ENCODE measurements at regions not wholly inside any gene's neighbourhood (a gene's known extent, or its start where the extent isn't known, plus 50 kb on each side); places are given as distances from the start of the nearest gene placed in this dataset.
"Not testable (repeated sequence)": the region's sequence is repeated elsewhere in the genome, so short reads cannot be mapped to it uniquely, and the experiment has no call there.

DNA sequence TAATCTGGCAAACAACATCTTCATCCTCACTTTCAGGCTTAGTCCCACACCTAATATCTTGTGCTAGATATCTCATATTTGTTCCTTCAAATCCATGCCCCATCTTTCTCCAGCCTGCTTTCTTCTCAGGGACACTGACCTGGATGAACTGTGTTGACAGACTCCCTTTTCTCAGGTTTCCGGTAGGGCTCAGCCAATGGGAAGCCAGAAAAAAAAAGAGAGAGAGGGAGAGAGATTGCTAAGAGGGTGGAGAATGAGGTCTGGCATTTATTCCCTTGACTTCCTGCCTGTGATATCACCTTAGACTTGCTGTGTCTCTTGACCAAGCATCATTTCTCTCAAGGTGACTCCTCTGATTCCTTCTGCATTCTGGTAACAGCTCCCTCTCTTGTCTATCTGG, 145.6 kb upstream of the ABI3BP start:
- no peak for DNase-seq (ENCODE audit: low spot score)

DNA sequence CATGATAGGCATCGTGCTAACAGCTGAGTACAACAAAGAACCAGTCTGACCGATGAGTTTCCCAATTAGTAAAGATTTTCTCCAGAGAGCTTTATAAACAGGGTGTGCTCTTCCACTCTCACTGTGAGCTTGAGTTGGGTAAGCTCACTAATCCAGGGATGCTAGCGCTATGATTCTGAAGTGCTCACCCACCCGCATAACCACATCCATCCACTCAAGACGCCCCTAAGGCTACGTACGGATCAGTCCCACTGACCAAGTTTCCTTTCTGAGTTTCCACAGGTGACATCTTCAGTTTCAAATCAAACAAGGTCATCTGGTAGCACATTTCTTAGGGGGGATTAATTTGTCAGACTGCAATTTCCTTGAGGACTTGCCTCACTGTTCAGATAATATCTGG, 141.1 kb upstream of the ABI3BP start:
- DNase-seq (ENCODE audit: low spot score), result no peak

DNA sequence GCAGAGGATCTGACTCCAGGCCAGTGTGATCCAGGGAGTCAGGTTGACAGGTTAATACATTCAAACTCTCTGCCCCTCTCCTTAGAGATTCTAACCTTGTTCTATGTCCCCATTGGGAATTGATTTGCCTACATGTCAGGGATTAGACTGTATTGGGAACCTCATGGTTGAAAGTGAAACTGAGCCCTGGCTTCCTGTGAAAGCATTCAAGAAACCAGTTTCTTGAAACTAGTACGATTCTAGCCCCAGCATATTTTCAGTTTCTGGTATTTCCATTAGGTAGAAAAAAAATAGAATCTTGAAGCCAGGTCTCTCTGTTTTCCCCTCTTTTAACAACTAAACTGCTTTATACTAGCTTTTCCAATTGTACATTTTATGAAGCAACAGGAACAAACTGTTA, 140.4 kb upstream of the ABI3BP start:
- DNase-seq (ENCODE audit: low spot score), result no peak

DNA sequence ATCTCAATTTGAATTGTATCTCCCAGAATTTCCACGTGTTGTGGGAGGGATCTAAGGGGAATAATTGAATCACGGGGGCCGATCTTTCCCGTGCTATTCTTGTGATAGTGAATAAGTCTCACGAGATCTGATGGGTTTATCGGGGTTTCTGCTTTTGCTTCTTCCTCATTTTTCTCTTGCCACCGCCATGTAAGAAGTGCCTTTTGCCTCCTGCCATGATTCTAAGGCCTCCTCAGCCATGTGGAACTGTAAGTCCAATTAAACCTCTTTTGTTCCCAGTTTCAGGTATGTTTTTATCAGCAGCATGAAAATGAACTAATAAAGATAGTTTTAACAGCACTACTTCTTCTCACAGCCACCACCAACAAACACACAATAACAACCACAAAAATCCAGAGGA, 140.0 kb upstream of the ABI3BP start:
- DNase-seq (ENCODE audit: low spot score), result not testable (repeated sequence)

DNA sequence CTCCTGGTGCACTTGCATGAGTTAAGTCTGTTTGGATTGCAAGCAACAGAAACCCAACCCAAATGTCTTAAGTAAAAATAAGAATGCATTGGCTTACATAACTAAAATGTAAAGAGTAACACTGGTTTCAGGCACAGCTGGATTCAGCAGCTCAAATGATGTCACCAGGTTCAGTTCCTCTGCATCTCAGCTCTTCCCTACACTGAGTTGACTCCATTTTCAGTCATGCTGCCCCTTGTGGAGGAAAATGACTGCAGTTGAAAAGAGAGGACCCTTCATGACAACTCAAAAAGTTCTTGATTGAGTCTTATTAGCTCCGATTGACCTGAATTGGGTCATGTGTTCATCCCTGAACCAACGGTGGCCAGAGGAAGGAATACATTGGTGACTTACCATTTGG, 138.5 kb upstream of the ABI3BP start:
- no peak for DNase-seq (ENCODE audit: low spot score)

DNA sequence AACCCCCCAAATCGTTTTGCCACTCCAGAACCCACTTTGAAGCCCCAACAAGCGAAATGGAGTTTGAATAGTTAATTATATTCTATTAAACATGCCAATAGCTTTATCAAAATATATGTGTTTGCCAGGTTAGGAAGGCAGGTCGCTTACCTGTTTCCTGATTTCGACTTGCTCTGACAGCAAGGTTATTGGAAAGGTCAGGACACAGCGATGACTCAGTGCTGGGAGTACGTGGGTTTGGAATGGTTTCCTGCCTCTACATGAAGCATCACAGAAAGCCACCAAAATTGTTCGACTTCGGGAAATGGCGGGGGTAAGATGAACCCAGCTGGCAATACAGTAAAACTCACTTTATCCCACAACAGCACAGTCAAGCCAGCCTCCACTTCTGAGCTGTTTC, 135.6 kb upstream of the ABI3BP start:
- DNase-seq (ENCODE audit: low spot score), result no peak

DNA sequence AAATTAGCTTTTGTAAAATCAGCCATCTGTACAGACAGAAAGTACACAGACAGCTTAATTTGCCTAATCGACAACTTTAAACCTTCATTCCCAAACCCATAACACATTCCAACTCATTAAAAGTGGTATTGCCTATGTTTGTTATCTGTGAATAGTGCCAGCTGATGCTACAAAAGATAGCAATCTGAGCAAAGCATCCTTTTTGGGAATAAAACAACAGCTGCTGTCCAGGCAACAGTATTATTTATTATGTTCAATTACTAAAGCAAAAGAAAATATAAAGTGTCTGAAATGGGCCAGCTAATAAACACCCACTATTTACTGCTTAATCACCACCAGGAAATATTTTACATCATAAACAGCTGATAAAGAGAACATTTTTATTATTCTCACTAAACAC, 134.8 kb upstream of the ABI3BP start:
- no peak for DNase-seq (ENCODE audit: low spot score)

DNA sequence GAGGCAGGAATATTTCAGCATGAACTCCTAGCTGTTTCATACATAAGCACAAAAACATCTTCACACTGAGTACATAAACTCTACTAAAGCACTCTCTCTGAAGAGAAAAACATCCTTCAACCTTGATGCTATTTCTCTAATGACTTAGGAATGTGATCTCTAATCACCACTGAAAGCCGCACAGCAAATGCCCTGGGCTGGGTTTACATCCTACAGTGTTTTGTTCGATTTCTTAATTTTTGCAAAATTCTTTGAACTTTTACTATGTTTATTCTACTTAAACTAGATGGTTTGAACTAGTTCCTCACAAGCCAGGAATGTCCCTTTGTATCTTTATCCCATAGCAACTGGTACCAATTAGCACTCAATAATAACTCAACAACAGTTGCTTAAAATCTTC, 130.9 kb upstream of the ABI3BP start:
- no peak for DNase-seq (ENCODE audit: low spot score)

DNA sequence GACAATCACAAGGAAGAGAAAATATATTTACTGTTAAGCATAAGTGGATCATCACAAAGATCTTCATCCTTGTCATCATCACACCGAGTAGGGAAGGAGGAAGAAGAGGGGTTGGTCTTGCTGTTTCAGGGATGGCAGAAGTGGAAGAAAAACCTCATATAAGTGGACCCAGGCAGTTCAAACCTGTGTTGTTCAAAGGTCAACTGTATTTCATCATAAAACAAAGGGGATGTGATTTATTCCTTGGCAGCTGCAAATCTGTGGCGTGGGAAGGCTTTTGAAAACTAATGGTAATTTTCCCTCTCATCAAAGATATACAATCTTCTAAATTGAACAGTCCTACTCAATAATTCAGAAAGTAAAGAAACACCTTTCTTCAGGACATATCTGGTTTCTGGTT, 129.9 kb upstream of the ABI3BP start:
- DNase-seq (ENCODE audit: low spot score), result no peak

DNA sequence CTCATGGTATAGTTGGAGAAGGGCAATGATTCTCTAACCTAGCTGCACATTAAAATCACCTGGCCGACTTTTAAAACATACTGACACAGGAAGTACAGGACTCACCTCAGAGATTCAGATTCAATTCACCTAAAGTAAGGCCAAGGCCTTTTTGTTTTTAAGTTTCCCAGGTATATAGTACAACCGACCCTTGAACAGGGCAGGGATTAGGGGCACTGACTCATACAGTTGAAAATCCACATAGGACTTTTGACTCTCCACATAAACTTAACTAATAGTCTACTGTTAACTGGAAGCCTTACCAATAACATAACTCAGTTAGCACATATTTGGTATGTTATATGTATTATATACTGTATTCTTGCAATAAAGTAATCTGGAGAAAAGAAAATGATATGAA, 129.5 kb upstream of the ABI3BP start:
- DNase-seq (ENCODE audit: low spot score), result no peak

DNA sequence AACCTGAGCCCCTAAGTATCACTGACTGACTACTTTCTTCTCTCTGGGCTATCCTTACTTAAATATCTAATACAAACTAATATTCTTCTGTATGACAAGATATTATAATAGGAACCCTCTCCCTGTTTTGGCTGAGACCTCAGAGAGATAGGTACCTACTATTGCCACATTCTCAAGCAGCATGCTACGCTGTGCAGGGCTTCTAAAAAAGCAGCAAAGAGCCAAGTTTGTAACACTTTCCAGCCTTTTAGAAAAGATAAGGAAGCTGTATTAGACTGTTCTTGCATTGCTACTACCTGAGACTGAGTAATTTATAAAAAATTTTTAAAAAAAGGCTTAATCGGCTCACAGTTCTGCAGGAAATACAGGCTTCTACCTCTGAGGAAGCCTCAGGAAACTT, 126.8 kb upstream of the ABI3BP start:
- no peak for DNase-seq (ENCODE audit: low spot score)

DNA sequence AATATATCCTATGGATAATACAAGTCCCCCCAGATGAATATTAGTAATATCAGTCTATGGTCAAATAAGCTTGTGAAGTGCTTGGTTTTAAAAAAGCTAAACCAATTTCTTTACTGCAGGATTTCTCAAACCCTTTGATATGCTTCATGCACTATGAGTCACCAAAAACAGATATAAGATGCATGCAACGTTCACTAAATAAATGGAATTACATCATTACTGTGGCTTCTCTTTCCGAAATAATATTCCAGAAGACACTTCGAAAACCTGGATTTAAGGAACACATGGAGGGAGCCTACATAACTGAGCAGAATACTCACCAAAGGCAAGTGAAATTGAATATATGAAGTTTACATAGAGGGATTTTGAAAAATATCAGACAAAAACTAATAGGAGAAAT, 126.3 kb upstream of the ABI3BP start:
- no peak for DNase-seq (ENCODE audit: low spot score)

DNA sequence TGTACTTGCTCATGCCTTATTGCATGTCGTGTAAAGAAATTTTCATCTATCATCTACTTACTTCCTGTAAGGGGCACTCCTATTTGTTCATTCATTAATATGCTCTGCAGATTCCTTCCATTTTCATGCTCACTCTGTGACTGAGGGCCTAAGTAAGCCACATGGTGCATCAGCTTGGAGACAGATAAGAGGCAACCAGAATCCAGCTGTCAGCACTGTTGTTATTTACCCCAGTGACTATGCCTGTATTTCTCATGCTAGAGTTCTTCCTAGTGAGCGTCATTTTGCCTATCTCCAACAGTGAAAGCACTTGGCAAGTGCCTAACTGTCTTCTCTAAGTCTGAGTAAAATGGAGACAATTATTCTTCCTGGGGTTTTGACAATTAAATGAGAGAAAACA, 124.8 kb upstream of the ABI3BP start:
- no peak for DNase-seq (ENCODE audit: low spot score)

DNA sequence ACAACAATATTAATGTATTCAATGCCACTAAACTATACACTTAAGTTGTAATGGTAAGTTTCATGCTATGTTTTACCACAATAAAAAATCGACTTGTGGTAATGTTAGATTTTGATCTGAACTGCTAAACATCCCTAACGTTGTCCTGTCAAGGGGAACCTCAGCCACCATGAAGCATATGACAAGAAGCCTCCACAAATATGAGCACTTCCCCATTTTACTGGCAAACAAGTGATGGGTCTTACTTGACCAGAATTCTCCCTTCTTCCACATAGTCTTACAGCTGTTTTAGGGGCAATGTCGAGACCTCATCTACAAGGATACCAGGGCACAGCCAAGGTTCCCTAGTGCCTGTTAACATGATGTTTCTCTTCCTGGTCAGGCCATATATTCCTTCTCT, 124.2 kb upstream of the ABI3BP start:
- no peak for DNase-seq (ENCODE audit: low spot score)

DNA sequence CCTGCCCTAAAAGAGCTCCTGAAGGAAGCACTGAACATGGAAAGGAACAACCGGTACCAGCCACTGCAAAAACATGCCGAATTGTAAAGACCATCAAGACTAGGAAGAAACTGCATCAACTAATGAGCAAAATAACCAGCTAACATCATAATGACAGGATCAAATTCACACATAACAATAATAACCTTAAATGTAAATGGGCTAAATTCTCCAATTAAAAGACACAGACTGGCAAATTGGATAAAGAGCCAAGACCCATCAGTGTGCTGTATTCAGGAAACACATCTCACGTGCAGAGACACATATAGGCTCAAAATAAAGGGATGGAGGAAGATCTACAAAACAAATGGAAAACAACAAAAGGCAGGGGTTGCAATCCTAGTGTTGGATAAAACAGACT, 117.1 kb upstream of the ABI3BP start:
- DNase-seq (ENCODE audit: low spot score), result not testable (repeated sequence)

DNA sequence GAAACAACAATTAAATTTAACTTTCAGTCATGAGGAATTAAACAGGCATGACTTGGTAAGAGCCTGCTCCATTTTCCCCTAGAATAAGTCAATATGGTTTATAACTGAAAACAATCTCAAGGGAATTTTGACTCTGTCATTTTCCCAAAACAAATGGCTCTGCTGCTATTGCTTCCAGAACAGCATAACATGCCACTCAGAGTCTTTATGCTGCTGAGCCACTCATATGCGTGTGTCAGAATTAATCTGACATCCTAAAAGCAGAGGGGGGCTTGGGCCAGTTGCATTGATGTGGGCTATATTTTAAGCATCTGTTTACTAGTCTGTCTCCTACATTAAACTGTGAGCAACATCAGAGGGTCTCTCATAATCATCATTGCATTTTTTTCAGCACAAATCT, 111.1 kb upstream of the ABI3BP start:
- DNase-seq (ENCODE audit: low spot score), result no peak

DNA sequence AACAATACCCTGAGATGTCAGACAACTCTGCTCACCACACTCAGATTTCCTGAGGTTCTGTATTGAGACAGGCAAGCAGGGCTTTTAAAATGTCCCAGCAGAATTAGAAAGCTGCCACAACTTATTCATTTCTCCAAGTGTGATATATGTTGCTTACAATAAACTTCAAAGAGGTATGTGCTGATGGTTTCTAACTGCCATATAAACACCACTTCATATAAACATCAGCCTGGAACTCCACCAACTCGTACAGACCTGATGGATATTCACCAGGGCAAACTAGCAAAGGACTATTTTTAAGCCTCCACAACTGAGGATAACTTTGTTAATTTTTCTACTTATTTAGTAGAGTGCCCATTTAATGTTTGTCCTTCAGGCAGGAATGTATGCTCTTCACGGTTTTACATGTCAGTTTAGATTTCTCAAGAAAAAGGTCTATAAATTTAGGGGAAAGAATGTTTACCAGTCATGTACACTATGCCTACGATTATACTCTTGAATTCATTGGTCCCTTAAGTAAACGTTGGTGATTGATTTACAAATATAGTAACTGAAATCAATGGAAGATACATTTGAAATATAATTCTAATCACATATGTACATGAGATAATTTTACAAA, 109.6 kb upstream of the ABI3BP start:
- no peak for DNase-seq (ENCODE audit: low spot score)

DNA sequence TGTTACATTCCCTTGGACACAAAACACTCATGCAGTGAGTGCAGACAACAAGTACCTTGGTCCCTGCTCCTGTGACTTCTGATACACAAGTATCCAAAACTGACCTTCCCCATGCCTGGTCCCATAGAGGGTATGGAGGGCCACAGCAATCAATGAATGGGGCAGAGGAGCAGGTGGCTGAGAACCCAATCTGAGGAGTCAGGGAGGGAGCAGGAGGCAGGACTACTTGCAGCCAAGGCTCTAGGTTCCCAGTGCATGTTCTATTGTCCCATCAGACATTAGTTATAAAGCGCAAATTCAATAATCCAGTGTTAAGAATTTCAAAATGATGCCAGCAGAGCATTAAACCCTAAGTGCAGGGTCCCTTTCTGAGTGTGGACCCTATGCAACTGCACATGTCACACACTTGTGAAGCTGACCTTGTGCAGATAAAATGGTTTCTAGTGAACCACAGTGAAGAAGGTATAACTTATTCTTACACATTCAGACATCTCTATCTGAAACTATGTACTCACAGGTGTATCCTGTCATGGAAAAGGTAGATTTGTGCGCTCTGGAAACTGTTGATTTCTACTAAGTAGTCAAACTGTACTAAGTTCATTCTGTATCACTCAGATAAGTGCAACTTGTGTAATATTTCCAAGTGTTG, 107.3 kb upstream of the ABI3BP start:
- no peak for DNase-seq (ENCODE audit: low spot score)

DNA sequence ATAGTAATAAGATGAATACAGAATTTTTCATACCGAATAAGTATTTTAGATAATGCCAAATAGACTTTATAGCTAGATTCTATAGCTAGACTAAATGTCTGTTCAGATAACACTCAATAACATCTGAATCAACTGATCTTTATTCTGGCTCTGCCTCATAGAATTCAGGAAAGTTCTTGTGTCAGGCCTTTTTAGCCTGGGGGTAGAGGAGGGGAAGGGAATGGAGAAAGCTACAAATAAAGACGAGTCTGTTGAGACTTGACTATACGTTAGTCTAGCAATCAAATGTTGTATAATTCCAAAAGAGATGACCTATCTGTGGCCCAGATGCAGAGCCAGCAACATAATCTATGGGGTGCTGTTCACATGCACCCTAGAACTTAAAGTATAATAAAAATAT, 106.6 kb upstream of the ABI3BP start:
- no peak for DNase-seq (ENCODE audit: low spot score)

DNA sequence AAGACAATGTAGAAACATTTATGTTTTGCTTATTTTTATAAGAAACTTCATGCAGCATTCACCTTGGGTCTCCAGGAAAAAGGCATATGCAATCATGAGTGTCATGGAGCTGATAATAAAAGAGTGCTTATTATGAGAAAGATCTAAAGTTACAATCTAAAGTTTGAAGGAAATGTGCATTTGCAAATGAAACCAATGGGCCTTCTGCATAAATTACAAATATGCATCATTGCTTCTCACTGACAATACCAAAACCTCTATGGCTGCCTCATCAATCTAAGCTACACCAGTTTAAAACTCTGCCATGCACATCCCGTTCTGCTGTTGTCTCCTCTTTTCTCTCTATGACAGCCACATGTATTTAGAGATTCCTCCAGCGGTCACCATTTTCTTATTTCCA, 103.2 kb upstream of the ABI3BP start:
- no peak for DNase-seq (ENCODE audit: low spot score)

DNA sequence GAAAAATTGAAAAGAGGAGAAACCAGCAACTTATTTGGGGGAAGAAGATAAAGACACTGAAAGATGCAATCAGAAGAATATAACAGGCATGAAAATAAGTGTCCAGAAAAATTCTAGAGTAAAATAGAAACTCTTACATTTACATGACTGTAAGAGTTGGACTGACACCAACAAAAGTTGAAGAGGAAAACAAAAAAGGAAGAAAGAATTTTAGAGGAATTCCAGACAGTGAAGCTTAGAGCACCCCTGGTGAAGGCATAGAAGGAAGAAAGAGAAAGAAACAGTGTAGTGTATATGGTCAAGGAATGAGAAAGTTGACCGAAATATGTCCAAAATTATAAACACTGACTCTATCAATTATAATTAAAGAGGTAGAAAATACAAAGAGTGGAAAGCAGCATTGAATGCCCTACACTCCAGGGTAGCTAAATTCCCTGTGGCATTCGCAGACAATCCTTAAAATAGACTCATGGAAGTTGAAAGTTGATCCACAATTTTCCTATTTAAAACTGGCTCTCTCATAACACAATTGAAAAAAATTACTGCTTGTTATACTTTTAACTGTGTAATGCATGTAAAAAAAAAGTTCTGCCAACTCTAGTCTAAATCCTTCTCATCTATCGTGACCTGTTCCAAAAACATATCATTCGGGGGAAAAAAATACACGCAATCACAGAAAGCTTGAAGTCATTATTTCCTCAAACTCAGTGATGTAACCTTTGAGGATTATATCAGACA, 102.6 kb upstream of the ABI3BP start:
- no peak for DNase-seq (ENCODE audit: low spot score)

DNA sequence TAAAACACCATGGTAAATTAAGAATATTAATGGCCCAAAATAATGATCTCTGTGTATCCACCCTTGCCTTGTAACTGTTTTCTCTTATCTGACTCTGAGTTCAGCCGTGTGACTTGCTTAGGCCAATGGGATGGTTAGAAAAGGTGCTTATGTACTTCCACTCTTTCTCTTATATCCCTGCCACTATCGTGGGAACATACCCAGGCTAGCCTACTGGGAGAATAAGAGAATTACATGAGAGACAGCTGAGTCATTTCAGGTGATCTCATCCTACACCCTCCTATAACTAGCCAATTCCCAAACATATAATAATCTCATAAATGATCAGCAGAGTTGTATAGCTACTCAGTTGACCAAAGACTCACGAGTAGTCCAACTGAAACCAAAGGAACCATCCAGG, 98.3 kb upstream of the ABI3BP start:
- DNase-seq (ENCODE audit: low spot score), result no peak

DNA sequence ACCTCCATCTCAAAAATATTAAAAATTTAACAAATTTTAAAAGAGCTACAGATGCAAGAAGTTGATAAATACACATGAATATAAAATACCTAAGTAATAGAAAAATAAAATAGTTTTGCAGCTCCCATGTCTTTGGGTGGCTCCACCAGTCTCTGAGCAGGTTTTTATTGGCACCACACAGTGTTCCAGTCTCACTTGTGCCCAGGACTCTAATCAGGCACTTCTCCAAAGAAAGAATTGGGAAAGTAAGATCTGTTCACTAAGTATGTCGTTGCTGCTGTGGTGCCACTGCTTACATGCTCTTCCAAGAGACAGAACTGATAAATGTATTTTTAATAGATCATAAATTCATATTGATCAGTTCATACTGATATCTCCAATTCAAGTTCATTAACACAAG, 92.5 kb upstream of the ABI3BP start:
- DNase-seq (ENCODE audit: low spot score), result no peak

DNA sequence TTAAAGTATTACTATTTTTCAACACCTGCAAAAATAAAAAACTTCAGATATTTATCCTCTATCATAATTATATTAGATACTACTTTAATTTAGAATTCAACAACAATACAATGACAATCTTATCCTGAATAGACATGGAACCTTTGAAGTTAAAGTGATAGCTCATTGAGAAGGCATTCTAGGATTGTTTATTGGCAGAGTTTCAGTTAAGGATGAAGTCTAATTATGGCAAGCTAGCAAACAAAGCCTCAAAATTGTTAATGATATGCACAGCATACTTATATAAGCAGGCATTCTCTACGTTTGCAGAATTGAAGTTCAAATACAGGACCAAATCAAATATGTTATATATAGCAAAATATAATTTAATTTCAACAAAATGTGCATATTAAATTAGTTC, 91.2 kb upstream of the ABI3BP start:
- DNase-seq (ENCODE audit: low spot score), result no peak
